HepG2 (cell line): ENCODE measurements at regions not wholly inside any gene's neighbourhood (a gene's known extent, or its start where the extent isn't known, plus 50 kb on each side); places are given as distances from the start of the nearest gene placed in this dataset.

ENCODE experiments used
- ATAD3A ChIP-seq: sonication (generic); formaldehyde crosslinking; IDR thresholded peaks from 2 replicates; pipeline ENCODE4 v1.4.0; 2020; ENCODE audit warnings: missing genetic modification reagents
- HHEX ChIP-seq: IDR thresholded peaks from 2 replicates; pipeline ENCODE4 v1.6.1; 2016; ENCODE audit warnings: control low read depth
- HMG20B ChIP-seq: conservative IDR thresholded peaks from 2 replicates; pipeline ENCODE4 v1.6.1; 2016; ENCODE audit warnings: missing genetic modification reagents, missing compliant biosample characterization
- NFE2L1 ChIP-seq: sonication (generic); formaldehyde crosslinking; IDR thresholded peaks from 2 replicates; pipeline ENCODE4 v1.4.0; 2020; ENCODE audit warnings: missing genetic modification reagents, mild to moderate bottlenecking, borderline replicate concordance
- NR0B2 ChIP-seq: sonication (generic); formaldehyde crosslinking; IDR thresholded peaks from 2 replicates; pipeline ENCODE4 v1.4.0; 2020; ENCODE audit warnings: mild to moderate bottlenecking, missing genetic modification reagents
- SIN3B ChIP-seq: fragments of 150-350 bp; IDR thresholded peaks from 2 replicates; pipeline ENCODE4 v1.6.1; 2014; ENCODE audit warnings: low read length
- STAT6 ChIP-seq: sonication (generic); formaldehyde crosslinking; IDR thresholded peaks from 2 replicates; pipeline ENCODE4 v1.4.0; 2020; ENCODE audit warnings: missing genetic modification reagents, mild to moderate bottlenecking, borderline replicate concordance
- TEF ChIP-seq: sonication (generic); formaldehyde crosslinking; IDR thresholded peaks from 2 replicates; pipeline ENCODE4 v1.5.0; 2020; ENCODE audit warnings: missing genetic modification reagents
- ZNF292 ChIP-seq: sonication (generic); formaldehyde crosslinking; IDR thresholded peaks from 2 replicates; pipeline ENCODE4 v1.8.1; 2022; ENCODE audit warnings: mild to moderate bottlenecking, low read depth, missing genetic modification reagents, borderline replicate concordance
- ZNF318 ChIP-seq: sonication (generic); formaldehyde crosslinking; IDR thresholded peaks from 2 replicates; pipeline ENCODE4 v1.4.0; 2020; ENCODE audit warnings: mild to moderate bottlenecking, missing genetic modification reagents
- ZNF335 ChIP-seq: sonication (generic); formaldehyde crosslinking; IDR thresholded peaks from 2 replicates; pipeline ENCODE4 v1.4.0; 2020; ENCODE audit warnings: missing genetic modification reagents
- ZNF468 ChIP-seq: sonication (generic); formaldehyde crosslinking; IDR thresholded peaks from 2 replicates; pipeline ENCODE4 v1.8.0; 2022; ENCODE audit warnings: mild to moderate bottlenecking, moderate library complexity, missing genetic modification reagents
- ZNF629 ChIP-seq: sonication (generic); formaldehyde crosslinking; conservative IDR thresholded peaks from 2 replicates; pipeline ENCODE4 v1.5.0; 2020; ENCODE audit warnings: missing genetic modification reagents
- ZNF660 ChIP-seq: sonication (generic); formaldehyde crosslinking; IDR thresholded peaks from 2 replicates; pipeline ENCODE4 v1.5.1; 2020; ENCODE audit warnings: mild to moderate bottlenecking, low read depth, missing genetic modification reagents, borderline replicate concordance
- ZNF790 ChIP-seq: sonication (generic); formaldehyde crosslinking; IDR thresholded peaks from 2 replicates; pipeline ENCODE4 v1.8.0; 2022; ENCODE audit warnings: missing genetic modification reagents, mild to moderate bottlenecking, borderline replicate concordance

- TF ChIP-seq ZNF318 (CRISPR knock-in tag) (no peak), ZNF335 (CRISPR knock-in tag) (no peak), ZNF790 (CRISPR knock-in tag) (no peak), HHEX (CRISPR knock-in tag) (no peak), ZNF660 (CRISPR knock-in tag) (no peak), ZNF292 (CRISPR knock-in tag) (no peak), ATAD3A (CRISPR knock-in tag) (no peak), ZNF629 (no peak), SIN3B (no peak), TEF (no peak), NFE2L1 (no peak), ZNF468 (CRISPR knock-in tag) (no peak), STAT6 (CRISPR knock-in tag) (no peak), HMG20B (CRISPR knock-in tag) (no peak), NR0B2 (CRISPR knock-in tag) (no peak)
These were observed 80.9 kb upstream of the APBB1IP start (continued) for GRCh38 chr10:26357203-26357602.
